ENCODE measurements at regions not wholly inside any gene's neighbourhood (a gene's known extent, or its start where the extent isn't known, plus 50 kb on each side); places are given as distances from the start of the nearest gene placed in this dataset.

- DNase-seq (ENCODE audit: low read depth in 1 of 2, low spot score in 1 of 2) = no peak
These were observed 320.2 kb downstream of the KCNS3 start for GRCh38 chr2:18198677-18199076.

DNA sequence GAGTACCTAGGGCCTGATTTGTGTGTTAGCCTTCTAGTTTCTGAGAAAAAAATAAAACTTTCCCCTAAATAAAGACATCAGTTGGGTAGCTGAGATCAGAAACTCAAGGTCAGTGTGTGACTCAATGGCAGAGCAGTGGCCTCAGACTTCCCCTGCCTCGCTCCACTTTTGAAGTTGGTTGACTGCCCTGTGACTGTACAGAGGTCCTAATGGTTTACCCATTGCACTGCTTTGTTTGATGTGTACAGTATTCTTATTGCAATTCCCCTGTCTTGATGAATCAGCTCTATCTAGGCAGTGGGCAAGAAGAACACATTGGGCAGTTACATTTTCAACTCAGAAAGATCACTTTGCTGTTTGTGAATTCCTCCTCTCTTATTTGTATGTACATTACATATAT is 315.7 kb downstream of the KCNS3 start:
- DNase-seq (ENCODE audit: low read depth in 1 of 2, low spot score in 1 of 2) = no peak

DNA sequence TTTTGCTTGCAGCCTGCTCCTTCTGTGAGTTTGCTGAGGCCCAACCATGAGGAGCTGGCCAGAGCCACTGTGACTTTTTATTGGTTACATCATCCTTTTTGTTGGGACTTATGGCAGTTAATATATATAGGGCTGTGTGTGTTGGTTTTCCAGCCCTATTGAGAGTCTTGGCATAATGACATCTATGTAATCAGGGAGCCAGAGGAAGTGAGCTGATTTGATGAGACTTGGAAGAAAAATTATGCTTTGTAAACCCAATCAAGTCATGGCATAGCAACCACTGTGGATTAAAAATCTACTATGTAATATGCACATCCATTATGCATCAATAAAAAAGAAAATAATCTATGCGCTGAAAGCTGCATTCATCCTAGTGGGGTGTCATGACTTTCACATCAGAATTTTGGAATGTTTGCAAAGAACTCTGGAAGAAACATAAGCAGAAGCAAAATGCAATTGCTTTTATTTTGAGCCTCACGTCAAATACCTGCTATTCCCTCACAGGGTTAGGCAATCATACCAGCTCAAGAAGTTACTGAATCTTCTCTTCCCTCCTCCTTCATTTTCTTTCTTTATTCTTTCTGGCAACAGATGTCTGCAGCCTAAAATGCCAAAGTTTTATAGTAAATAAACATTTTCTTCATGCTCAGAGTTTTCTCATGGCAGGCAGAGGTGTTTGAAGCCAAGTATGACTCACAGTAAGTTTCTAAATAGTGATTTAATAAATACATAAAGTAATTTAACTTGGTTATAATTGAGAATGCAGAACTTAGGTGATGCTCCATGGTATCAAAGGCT is 308.5 kb downstream of the KCNS3 start:
- no peak for DNase-seq (ENCODE audit: low read depth in 1 of 2, low spot score in 1 of 2)

DNA sequence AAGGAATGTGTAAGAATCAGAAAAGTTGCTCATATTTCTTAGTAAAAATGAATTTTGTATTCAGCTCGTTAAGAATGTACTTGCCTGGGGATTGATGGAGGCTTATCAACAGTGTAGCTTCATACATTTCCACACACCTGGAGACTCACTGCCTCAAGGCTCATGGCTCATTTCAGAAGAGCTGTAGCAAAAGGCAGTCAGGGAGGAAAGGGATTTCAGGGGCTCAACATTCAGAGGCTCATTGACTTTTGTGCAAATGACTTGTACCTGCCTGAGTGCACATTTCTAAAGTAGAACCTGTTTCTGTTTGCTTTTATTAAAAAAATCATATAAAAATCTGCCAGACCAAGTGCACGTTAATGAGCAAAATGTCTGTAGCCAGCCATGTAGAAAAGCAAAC is 304.4 kb downstream of the KCNS3 start:
- no peak for DNase-seq (ENCODE audit: low read depth in 1 of 2, low spot score in 1 of 2)

GRCh38 chr2:18180912-18181311 is 302.4 kb downstream of the KCNS3 start:
- no peak for DNase-seq (ENCODE audit: low read depth in 1 of 2, low spot score in 1 of 2)

- DNase-seq (ENCODE audit: low read depth in 1 of 2, low spot score in 1 of 2) = no peak
These were observed 301.7 kb downstream of the KCNS3 start for GRCh38 chr2:18180031-18180610.

DNA sequence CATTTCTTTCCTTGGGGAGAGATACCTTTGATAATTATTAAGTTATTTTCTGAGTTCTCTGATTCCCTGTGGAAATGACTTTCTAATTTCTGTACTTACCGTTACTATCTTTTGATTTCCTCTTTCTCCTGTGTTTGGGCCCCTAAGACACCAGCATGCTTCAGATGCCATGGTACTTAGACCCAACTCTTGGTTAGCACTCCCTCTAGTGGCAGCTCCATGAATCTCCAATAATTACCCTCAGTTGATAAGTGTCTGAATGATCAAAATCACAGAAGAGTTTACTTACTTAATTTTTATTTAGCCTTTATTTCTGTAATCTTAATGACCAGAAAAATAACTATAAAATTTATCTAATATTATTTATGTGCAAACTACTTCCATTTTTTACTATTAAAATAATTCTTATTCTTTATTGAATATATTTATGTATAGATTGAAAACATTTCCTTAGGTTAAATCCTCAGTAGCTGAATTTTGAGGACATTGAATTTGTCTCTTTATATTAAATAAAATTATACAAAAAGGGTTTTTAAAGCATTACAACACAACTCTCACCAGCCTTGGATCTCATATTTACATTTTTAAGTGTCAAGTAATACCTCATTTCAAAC is 300.4 kb downstream of the KCNS3 start:
- no peak for DNase-seq (ENCODE audit: low read depth in 1 of 2, low spot score in 1 of 2)

DNA sequence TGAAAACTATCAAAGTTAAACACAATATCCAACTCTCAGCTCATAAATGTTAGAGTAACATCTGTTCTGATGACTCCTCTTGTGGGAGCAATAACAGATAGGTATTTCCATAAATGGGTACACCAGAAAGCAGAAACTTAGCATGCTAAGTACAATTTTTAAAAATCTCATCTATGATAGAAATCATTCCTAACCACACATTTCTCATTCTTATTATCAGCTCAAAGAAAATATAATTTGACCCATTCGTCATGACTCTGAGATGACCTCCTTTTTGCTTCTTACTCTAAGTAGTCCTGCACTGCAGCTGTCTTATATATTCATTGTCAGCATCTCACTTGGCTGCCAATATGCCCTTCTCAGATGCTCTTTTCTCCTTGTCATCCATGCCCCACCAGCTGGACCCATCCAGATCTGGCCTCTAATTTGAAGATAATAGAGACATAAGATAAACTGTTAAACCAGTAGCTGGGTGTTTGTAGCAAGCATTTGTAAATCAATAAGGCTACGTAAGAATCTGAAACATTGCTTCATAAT is 298.3 kb downstream of the KCNS3 start:
- DNase-seq (ENCODE audit: low read depth in 1 of 2, low spot score in 1 of 2) = no peak

DNA sequence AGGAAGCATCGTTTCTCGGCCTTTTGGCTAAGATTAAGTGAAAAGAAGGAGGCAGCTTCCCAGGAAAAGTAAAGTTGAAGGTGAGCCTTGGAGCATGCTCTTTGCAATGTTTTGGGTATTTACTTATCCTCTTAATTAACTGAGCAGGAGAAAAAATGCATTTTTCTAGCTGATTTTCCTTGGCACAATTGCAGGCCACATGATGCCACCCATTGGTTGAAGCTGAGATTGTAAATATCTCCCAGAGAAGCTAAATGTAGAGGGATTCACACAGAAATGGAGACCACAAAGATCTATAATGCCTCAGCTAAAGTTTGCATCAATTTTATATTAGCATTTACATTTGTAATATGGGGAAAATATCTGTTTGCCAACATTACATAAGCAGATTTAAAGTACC is 294.1 kb downstream of the KCNS3 start:
- DNase-seq (ENCODE audit: low read depth in 1 of 2, low spot score in 1 of 2) = no peak

DNA sequence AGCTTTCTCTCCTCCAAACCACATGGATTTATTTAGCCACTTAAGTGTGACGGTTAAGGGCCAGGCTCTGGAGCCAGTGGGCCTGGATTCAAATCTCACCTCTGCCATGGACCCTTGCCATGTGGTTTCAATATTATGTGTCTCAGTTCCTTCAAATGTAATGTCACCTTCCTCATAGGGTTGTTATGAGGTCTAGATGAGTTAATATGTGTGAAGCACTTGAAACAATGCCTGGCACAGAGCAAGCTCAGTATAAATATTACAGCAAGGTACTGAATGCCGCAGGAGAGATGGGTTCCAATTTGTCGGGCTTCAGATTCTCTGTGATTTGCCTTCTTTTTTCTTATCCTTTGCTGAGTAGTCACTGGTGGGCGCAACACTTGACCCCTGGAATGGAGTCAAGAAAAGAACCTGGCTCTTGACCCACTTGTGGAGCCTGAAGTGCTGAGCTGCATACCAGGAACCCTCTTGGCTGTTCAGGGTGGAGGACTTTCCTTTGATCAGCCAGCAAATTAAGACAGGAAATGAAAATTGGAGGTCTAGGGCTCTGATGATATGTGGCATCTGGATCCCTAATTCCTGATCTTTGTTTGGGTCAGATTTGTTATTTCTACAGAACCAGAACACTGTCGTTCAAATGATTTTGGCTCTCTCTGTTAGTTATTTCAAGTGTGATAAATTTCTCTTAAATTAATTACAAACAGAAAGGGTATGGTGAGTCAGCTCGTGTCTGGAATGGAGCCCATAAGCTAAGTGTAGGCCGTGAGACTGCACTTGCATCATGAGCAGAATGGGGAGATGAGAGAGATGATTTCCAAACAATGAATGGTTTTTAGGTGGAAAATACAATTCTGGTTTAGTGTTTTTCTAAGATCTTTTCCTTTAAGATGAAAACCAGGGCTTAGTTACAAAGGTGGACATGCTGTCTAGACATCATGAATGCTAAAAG is 293.0 kb downstream of the KCNS3 start:
- no peak for DNase-seq (ENCODE audit: low read depth in 1 of 2, low spot score in 1 of 2)

GRCh38 chr2:18170642-18171041 is 292.2 kb downstream of the KCNS3 start:
- DNase-seq (ENCODE audit: low read depth in 1 of 2, low spot score in 1 of 2) = no peak

DNA sequence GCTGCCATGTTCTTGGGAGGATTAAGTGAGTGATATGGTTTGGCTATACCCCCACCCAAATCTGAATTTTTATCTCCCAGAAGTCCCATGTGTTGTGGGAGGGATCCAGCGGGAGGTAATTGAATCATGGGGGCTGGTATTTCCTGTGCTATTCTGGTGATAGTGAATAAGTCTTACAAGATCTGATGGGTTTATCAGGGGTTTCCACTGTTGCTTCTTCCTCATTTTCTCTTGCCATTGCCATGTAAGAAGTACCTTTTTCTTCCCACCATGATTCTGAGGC is 291.4 kb downstream of the KCNS3 start:
- no peak for DNase-seq (ENCODE audit: low read depth in 1 of 2, low spot score in 1 of 2)

DNA sequence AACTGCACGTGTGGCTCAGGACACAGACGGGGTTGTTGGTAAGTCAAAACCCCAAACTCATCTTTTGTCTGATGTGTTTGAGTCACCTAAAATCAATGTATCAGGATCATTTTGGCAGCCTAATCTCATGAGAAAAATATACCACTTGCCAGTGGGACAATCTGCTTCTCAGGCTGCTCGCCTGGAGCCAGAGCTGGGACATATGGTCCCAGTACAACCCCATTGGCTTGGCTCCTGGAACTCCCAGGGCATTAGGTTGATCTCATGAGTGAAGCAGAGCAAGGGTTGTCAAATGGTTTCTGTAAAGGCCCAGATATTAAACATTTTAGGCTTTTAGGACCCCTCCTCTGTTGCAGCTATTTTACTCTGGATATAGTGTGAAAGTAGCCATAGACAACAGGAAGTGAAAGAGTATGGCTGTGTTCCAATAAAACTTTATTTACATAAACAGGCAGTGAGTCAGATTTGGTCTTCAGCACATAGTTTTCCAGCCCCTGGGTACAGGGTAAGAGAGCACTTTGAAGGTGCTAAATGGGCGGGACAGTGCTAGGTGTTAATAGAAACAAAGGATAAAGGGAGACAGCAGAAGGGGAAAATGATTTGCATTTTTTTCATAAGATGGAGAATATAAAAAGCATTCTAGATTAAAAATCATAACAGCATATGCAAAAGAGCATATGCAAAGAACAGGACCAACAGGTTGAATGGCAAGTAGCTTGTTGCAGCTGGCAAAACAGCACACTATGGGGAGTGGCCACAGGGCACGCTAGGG is 290.8 kb downstream of the KCNS3 start:
- no peak for DNase-seq (ENCODE audit: low read depth in 1 of 2, low spot score in 1 of 2)

DNA sequence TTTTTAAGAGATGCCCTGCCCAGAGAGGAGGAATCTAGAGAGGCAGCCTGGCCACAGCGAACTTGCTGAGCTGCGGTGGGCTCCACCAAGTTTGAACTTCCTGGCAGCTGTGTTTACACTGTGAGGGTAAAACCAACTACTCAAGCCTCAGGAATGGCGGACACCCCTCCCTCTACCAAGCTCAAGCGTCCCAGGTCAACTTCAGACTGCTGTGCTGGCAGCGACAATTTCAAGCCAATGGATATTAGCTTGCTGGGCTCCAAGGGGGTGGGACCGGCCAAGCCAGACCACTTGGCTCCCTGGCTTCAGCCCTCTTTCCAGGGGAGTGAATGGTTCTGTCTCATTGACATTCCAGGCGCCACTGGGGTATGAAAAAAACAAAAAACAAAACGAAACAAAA is 289.4 kb downstream of the KCNS3 start:
- DNase-seq (ENCODE audit: low read depth in 1 of 2, low spot score in 1 of 2) = no peak

GRCh38 chr2:18161681-18162080 is 283.2 kb downstream of the KCNS3 start:
- DNase-seq (ENCODE audit: low read depth in 1 of 2, low spot score in 1 of 2) = no peak

- DNase-seq (ENCODE audit: low read depth in 1 of 2, low spot score in 1 of 2) = no peak
These were observed 281.4 kb downstream of the KCNS3 start for GRCh38 chr2:18159896-18160295.

GRCh38 chr2:18156421-18156820 is 278.0 kb downstream of the KCNS3 start:
- no peak for DNase-seq (ENCODE audit: low read depth in 1 of 2, low spot score in 1 of 2)

GRCh38 chr2:18156002-18156401 is 277.5 kb downstream of the KCNS3 start:
- DNase-seq (ENCODE audit: low read depth in 1 of 2, low spot score in 1 of 2) = no peak

GRCh38 chr2:18154812-18155211 is 276.3 kb downstream of the KCNS3 start:
- no peak for DNase-seq (ENCODE audit: low read depth in 1 of 2, low spot score in 1 of 2)

DNA sequence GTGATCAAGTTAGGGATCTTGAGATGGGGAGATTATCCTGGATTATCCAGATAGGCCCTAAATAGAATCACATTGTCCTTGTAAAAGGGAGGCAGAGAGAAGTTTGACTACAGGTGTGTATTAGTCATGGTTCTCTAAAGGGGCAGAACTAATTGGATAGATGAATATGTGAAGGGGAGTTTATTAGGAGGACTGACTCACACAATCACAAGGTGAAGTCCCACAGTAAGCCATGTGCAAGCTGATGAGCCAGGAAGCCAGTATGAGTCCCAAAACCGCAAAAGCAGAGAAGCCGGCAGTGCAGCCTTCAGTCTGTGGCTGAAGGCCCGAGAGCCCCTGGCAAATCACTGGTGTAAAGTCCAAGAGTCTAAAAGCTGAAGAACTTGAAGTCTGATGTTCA is 275.8 kb downstream of the KCNS3 start:
- DNase-seq (ENCODE audit: low read depth in 1 of 2, low spot score in 1 of 2) = no peak

DNA sequence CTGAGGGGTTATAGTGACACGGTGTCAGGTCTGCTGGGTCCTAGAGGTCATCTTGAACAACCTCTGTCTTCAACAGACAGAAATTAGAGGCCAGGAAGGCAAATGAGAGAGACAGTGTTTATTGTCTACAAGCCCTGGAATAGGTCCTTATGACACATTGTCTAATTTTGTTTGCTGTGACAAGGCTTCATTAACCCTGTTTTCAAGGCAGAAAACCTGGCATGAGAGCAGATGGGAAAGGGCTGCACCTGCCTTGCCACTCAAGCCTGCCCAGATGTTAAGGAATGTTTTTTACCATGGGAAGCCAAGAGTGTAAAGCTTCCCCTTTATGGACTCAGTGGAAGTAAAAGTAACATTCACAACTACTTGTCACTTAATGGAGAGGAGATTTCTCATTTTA is 275.3 kb downstream of the KCNS3 start:
- DNase-seq (ENCODE audit: low read depth in 1 of 2, low spot score in 1 of 2) = no peak

Measured in activated CD4-positive, alpha-beta T cell treated with anti-CD3 and anti-CD28 coated beads, Interleukin-2, amount 50 U/mL, for 24 hours (primary cell).